NCI-H2227 treated with DMSO at 0.1 percent for 48 hours (cell line): ENCODE measurements at regions not wholly inside any gene's neighbourhood (a gene's known extent, or its start where the extent isn't known, plus 50 kb on each side); places are given as distances from the start of the nearest gene placed in this dataset.

Source experiments
- DNase-seq: peaks from one replicate; lab custom pipeline; 2025; lab: John Stamatoyannopoulos, UW

- no peak for DNase-seq
Observed at GRCh38 chr5:56481428-56482357, 248.6 kb upstream of the ANKRD55 start.

- no peak for DNase-seq
Observed at GRCh38 chr5:56480705-56481427, 247.7 kb upstream of the ANKRD55 start.

GRCh38 chr5:56480078-56480704 is 247.1 kb upstream of the ANKRD55 start:
- DNase-seq: no peak

- no peak for DNase-seq
Observed at GRCh38 chr5:56479696-56480077, 246.6 kb upstream of the ANKRD55 start.

GRCh38 chr5:56479126-56479525 is 246.0 kb upstream of the ANKRD55 start:
- no peak for DNase-seq

GRCh38 chr5:56478062-56478461 is 244.9 kb upstream of the ANKRD55 start:
- no peak for DNase-seq

GRCh38 chr5:56476487-56476856 is 243.3 kb upstream of the ANKRD55 start:
- DNase-seq: no peak

- DNase-seq: no peak
Observed at GRCh38 chr5:56475689-56476486, 242.8 kb upstream of the ANKRD55 start.

- DNase-seq: no peak
Observed at GRCh38 chr5:56471707-56472106, 238.6 kb upstream of the ANKRD55 start.

GRCh38 chr5:56470007-56470406 is 236.9 kb upstream of the ANKRD55 start:
- DNase-seq: no peak

- no peak for DNase-seq
Observed at GRCh38 chr5:56468277-56468676, 235.1 kb upstream of the ANKRD55 start.

GRCh38 chr5:56467176-56467717 is 234.1 kb upstream of the ANKRD55 start:
- no peak for DNase-seq

GRCh38 chr5:56466136-56466816 is 233.1 kb upstream of the ANKRD55 start:
- DNase-seq: no peak

GRCh38 chr5:56465769-56466135 is 232.6 kb upstream of the ANKRD55 start:
- no peak for DNase-seq

- DNase-seq: no peak
Observed at GRCh38 chr5:56464935-56465768, 232.0 kb upstream of the ANKRD55 start.

- DNase-seq: no peak
Observed at GRCh38 chr5:56463944-56464571, 230.9 kb upstream of the ANKRD55 start.

- no peak for DNase-seq
Observed at GRCh38 chr5:56461584-56461983, 228.5 kb upstream of the ANKRD55 start.

GRCh38 chr5:56460681-56461191 is 227.6 kb upstream of the ANKRD55 start:
- no peak for DNase-seq

GRCh38 chr5:56460195-56460546 is 227.0 kb upstream of the ANKRD55 start:
- no peak for DNase-seq
